K562 (cell line): ENCODE measurements at regions not wholly inside any gene's neighbourhood (a gene's known extent, or its start where the extent isn't known, plus 50 kb on each side); places are given as distances from the start of the nearest gene placed in this dataset.
A peak's percentile ranks its signal among the peaks of the same experiment; 100 is the strongest.

Source experiments
- ATAC-seq: fragments of 200-7000 bp; cut with Tn5 transposase; 3 replicates; pipeline ENCODE4 v1.9.1; 2020; ENCODE audit warnings: moderate library complexity
- BruUV-seq: library from RNA; stranded (reverse); fragments of 400-500 nt; replicated peaks from 2 replicates; lab custom pipeline; 2021; lab: Mats Ljungman, UMichigan
- CTCF ChIA-PET: fragments of 300-600 bp; formaldehyde crosslinking; extraction: SDS; loops from one replicate; lab custom pipeline; 2021; ENCODE audit warnings: low intra/inter-chr PET ratio; lab: Yijun Ruan, JAX
- POLR2A ChIA-PET: fragments of 300-600, 350-650 bp; sonication (Branson Sonifier 250); formaldehyde crosslinking; extraction: SDS; loops from one replicate; lab custom pipeline; 2021; ENCODE audit warnings: antibody characterized with exemption, inconsistent platforms; lab: Yijun Ruan, JAX
- DNase-seq, 4 experiments: peaks; one replicate each; pipeline versions ENCODE4 v3.0.0 to v3.0.0-alpha.2; 2011 to 2018; ENCODE audit warnings: low spot score in 3 of 4, mixed read lengths in 3 of 4; ENCODE audit errors: extremely low read depth in 1 of 4
- FAIRE-seq: peaks from 2 replicates; lab custom pipeline; 2011; peaks lifted over from hg19 to GRCh38; lab: Jason Lieb, UNC
- H2AFZ ChIP-seq: 2 replicates; pipeline ENCODE4 v1.6.0; 2011; ENCODE audit warnings: low read depth, low read length, control low read depth, inconsistent platforms
- H3K27ac ChIP-seq: fragments of 200-600 bp; 3 replicates; pipeline ENCODE4 v1.8.0; 2011; ENCODE audit warnings: low read depth, mild to moderate bottlenecking, control low read depth, inconsistent platforms, low read length, moderate library complexity, mixed read lengths; ENCODE audit errors: extremely low read depth
- H3K27me3 ChIP-seq, 2 experiments: fragments of 300-600 bp in 1 of 2; 2 replicates in 1 of 2; 3 replicates in 1 of 2; pipeline versions ENCODE4 v1.6.0 to v1.8.0; 2011; ENCODE audit warnings: inconsistent platforms in 2 of 2, low read length in 2 of 2, mild to moderate bottlenecking in 1 of 2, mixed read lengths in 1 of 2, moderate library complexity in 1 of 2; ENCODE audit not compliant: control insufficient read depth in 2 of 2, insufficient read depth in 2 of 2
- H3K36me3 ChIP-seq: fragments of 300-600 bp; 3 replicates; pipeline ENCODE4 v1.8.0; 2011; ENCODE audit warnings: mild to moderate bottlenecking, low read length, inconsistent platforms; ENCODE audit not compliant: control insufficient read depth, insufficient read depth
- H3K4me1 ChIP-seq, 2 experiments: fragments of 200-600 bp in 1 of 2; replicated peaks in 1 of 2; 2 replicates in 1 of 2; 3 replicates in 1 of 2; pipeline versions ENCODE4 v1.5.1 to v1.8.0; 2011; ENCODE audit warnings: inconsistent platforms in 2 of 2, low read length in 2 of 2, mild to moderate bottlenecking in 1 of 2, mixed read lengths in 1 of 2, moderate library complexity in 1 of 2; ENCODE audit not compliant: control insufficient read depth in 2 of 2, insufficient read depth in 2 of 2
- H3K4me2 ChIP-seq: 2 replicates; pipeline ENCODE4 v1.6.1; 2011; ENCODE audit warnings: low read length, control low read depth, inconsistent platforms, mixed read lengths; ENCODE audit not compliant: insufficient read depth
- H3K4me3 ChIP-seq: fragments of 200-600 bp; sonication (generic), shearing (Covaris generic); 2 replicates; pipeline ENCODE4 v1.5.1; 2016; ENCODE audit warnings: control low read depth, inconsistent platforms
- H3K79me2 ChIP-seq: fragments of 200-600 bp; 3 replicates; pipeline ENCODE4 v1.8.0; 2011; ENCODE audit warnings: low read length, inconsistent platforms; ENCODE audit not compliant: control insufficient read depth, insufficient read depth
- H3K9ac ChIP-seq, 2 experiments: 2 replicates each; pipeline versions ENCODE4 v1.6.0 to v1.6.1; 2011; ENCODE audit warnings: low read depth in 2 of 2, low read length in 2 of 2, control low read depth in 1 of 2, inconsistent platforms in 1 of 2, mild to moderate bottlenecking in 1 of 2, mixed read lengths in 1 of 2; ENCODE audit not compliant: insufficient read depth in 1 of 2
- H3K9me1 ChIP-seq: one replicate; pipeline ENCODE4 v1.6.0; 2011; ENCODE audit warnings: inconsistent platforms, mild to moderate bottlenecking, low read length, moderate library complexity; ENCODE audit not compliant: control insufficient read depth, insufficient read depth
- H3K9me3 ChIP-seq: replicated peaks from 2 replicates; pipeline ENCODE4 v1.5.1; 2011; ENCODE audit warnings: low read depth, low read length, inconsistent platforms; ENCODE audit not compliant: control insufficient read depth, insufficient read depth
- H4K20me1 ChIP-seq: replicated peaks from 2 replicates; pipeline ENCODE4 v1.6.1; 2011; ENCODE audit warnings: low read length, inconsistent platforms, mixed read lengths; ENCODE audit not compliant: control insufficient read depth, insufficient read depth
- RFX1 ChIP-seq: fragments of 450-650 bp; IDR thresholded peaks from 2 replicates; pipeline ENCODE4 v1.6.1; 2016; ENCODE audit warnings: mild to moderate bottlenecking, moderate library complexity
- SREBF1 ChIP-seq: fragments of 150-350 bp; IDR thresholded peaks from 2 replicates; pipeline ENCODE4 v1.6.1; 2014; ENCODE audit warnings: antibody characterized with exemption, low read depth, low read length, borderline replicate concordance
- ZNF512 ChIP-seq: IDR thresholded peaks from 2 replicates; pipeline ENCODE4 v1.6.1; 2016; ENCODE audit warnings: missing genetic modification characterization, missing compliant biosample characterization
- ZNF79 ChIP-seq: fragments of 250-450 bp; sonication (Bioruptor Pico); IDR thresholded peaks from 2 replicates; pipeline ENCODE4 v1.4.0; 2020; ENCODE audit warnings: low read depth, mild to moderate bottlenecking, moderate library complexity
- WGBS: fragments of 100-300 bp; shearing (Covaris generic); methylation state at CpG from one replicate; pipeline ENCODE4 v1.1.6; 2016; ENCODE audit warnings: low coverage, mixed read lengths; ENCODE audit not compliant: insufficient coverage; ENCODE audit errors: missing lambda C conversion rate; 5-methylcytosine and 5-hydroxymethylcytosine counted together
- in situ Hi-C: fragments of 300-500 bp; cut with MboI; formaldehyde crosslinking; loops from 4 replicates; pipeline ENCODE4 v1.15.0; 2018; ENCODE audit warnings: inconsistent platforms, mixed read lengths
- intact Hi-C: fragments of 100-400 bp; cut with micrococcal nuclease; formaldehyde crosslinking; loops from 2 replicates; pipeline ENCODE4 v1.14.2; 2022

GRCh38 chr1:5704561-5705514 lies 287.4 kb downstream of the NPHP4 start:
- Histone ChIP-seq H3K36me3 (no peaks in the 10 kb centered on the region), H3K27ac (no peak overlapping the region), H3K27me3 (peaks cover 15 to 50% of the 10 kb centered on the region in 2 experiments; a peak in 3 of 5 replicates), H3K4me2 (no peak overlapping the region), H3K4me1 (no peaks in the 10 kb centered on the region; a peak in 1 of 5 replicates), H3K79me2 (no peaks in the 10 kb centered on the region), H2AFZ (no peak overlapping the region), H3K4me3 (no peak overlapping the region), H3K9ac (no peak overlapping the region), H3K9me1 (peaks cover 3% of the 10 kb centered on the region), H4K20me1 (0 out of 2 replicates have a peak, but pooled peaks cover 6% of the 10 kb centered on the region), H3K9me3 (no peaks in the 10 kb centered on the region)
- no TSS peak for BruUV-seq
- FAIRE-seq (no peak), ATAC-seq (no peak), DNase-seq (no peak)
- POLR2A ChIA-PET = interaction anchor here (0.7 to 1.0 kb wide), 2 partner anchors 10 to 12 kb away, joined by 3 read pairs; no protein-coding TSS in a partner anchor
- in situ Hi-C loops (no loop called here), intact Hi-C loops (no loop called here)
- under 1% methylated on average over 18 of the region's 18 CpGs for WGBS
- TF ChIP-seq RFX1 = peak; percentile 50
- TF ChIP-seq SREBF1 = no peak
- CTCF ChIA-PET = no interaction called here

- WGBS = 0% methylated on average over 4 of the region's 4 CpGs
- FAIRE-seq (no peak), DNase-seq (no peak), ATAC-seq (no peak)
- H3K27ac ChIP-seq = no peak overlapping the region
- H3K79me2 ChIP-seq = no peaks in the 10 kb centered on the region
- H3K4me2 ChIP-seq = no peak overlapping the region
- H3K9me1 ChIP-seq = peaks cover 3% of the 10 kb centered on the region
- no TSS peak for BruUV-seq
- H3K36me3 ChIP-seq = no peaks in the 10 kb centered on the region
- CTCF ChIA-PET = no interaction called here
- H2AFZ ChIP-seq = no peak overlapping the region
- in situ Hi-C loops = no loop called here
- TF ChIP-seq ZNF512 (tag) = peak; percentile 60
- TF ChIP-seq ZNF79 (CRISPR knock-in tag) = no peak
- TF ChIP-seq, all 486 proteins: peak for 1
- H3K4me3 ChIP-seq = no peak overlapping the region
- H3K9ac ChIP-seq = no peak overlapping the region
- H4K20me1 ChIP-seq = 0 out of 2 replicates have a peak, but pooled peaks cover 6% of the 10 kb centered on the region
- intact Hi-C loops = no loop called here
- H3K9me3 ChIP-seq = no peaks in the 10 kb centered on the region
- POLR2A ChIA-PET = no interaction called here
- H3K27me3 ChIP-seq = peaks cover 8 to 25% of the 10 kb centered on the region in 2 experiments; a peak in 3 of 5 replicates
- H3K4me1 ChIP-seq = no peaks in the 10 kb centered on the region; a peak in 1 of 5 replicates
Measured at GRCh38 chr1:5701642-5702041, 290.6 kb downstream of the NPHP4 start.
